KMS-11 (cell line): ENCODE measurements at regions not wholly inside any gene's neighbourhood (a gene's known extent, or its start where the extent isn't known, plus 50 kb on each side); places are given as distances from the start of the nearest gene placed in this dataset.

ENCODE experiments used
- H2AFZ ChIP-seq: fragments of 200-600 bp; sonication (generic); 2 replicates; pipeline ENCODE4 v1.6.1; 2016; ENCODE audit warnings: antibody characterized with exemption, mixed run types, low read depth
- H3K27ac ChIP-seq: fragments of 200-600 bp; sonication (generic); 2 replicates; pipeline ENCODE4 v1.6.1; 2016; ENCODE audit warnings: mild to moderate bottlenecking, mixed run types
- H3K27me3 ChIP-seq: fragments of 200-600 bp; sonication (generic); 2 replicates; pipeline ENCODE4 v1.6.1; 2017; ENCODE audit warnings: mild to moderate bottlenecking, low read depth, mixed run types, moderate library complexity; ENCODE audit not compliant: insufficient read depth
- H3K36me3 ChIP-seq: fragments of 200-600 bp; sonication (generic); 2 replicates; pipeline ENCODE4 v1.6.1; 2017; ENCODE audit warnings: mild to moderate bottlenecking, mixed run types; ENCODE audit not compliant: insufficient read depth
- H3K4me1 ChIP-seq: fragments of 200-600 bp; sonication (generic); 2 replicates; pipeline ENCODE4 v1.6.1; 2016; ENCODE audit warnings: mild to moderate bottlenecking, low read depth, mixed run types; ENCODE audit not compliant: poor library complexity, severe bottlenecking
- H3K4me2 ChIP-seq: fragments of 200-600 bp; sonication (generic); 2 replicates; pipeline ENCODE4 v1.7.0; 2016; ENCODE audit warnings: mild to moderate bottlenecking, mixed run types
- H3K4me3 ChIP-seq: fragments of 200-600 bp; sonication (generic); IDR thresholded peaks from 2 replicates; pipeline ENCODE4 v1.6.1; 2017; ENCODE audit warnings: low read depth, low read length, mixed read lengths; ENCODE audit not compliant: insufficient read depth
- H3K79me2 ChIP-seq: fragments of 200-600 bp; sonication (generic); 2 replicates; pipeline ENCODE4 v1.6.1; 2016; ENCODE audit warnings: low read depth, mixed run types; ENCODE audit not compliant: insufficient read depth
- H3K9ac ChIP-seq: fragments of 200-600 bp; sonication (generic); 2 replicates; pipeline ENCODE4 v1.6.1; 2016; ENCODE audit warnings: mild to moderate bottlenecking, mixed run types
- H4K20me1 ChIP-seq: fragments of 200-600 bp; sonication (generic); 2 replicates; pipeline ENCODE4 v1.6.1; 2016; ENCODE audit warnings: mild to moderate bottlenecking, mixed run types; ENCODE audit not compliant: insufficient read depth
- TF ChIP-seq, protein P1 (sequence below): fragments of 200-600 bp; sonication (generic); conservative IDR thresholded peaks from 2 replicates; pipeline ENCODE4 v1.6.1; 2017; ENCODE audit warnings: low read depth, mild to moderate bottlenecking, antibody characterized with exemption, low read length, moderate library complexity, mixed read lengths

DNA sequence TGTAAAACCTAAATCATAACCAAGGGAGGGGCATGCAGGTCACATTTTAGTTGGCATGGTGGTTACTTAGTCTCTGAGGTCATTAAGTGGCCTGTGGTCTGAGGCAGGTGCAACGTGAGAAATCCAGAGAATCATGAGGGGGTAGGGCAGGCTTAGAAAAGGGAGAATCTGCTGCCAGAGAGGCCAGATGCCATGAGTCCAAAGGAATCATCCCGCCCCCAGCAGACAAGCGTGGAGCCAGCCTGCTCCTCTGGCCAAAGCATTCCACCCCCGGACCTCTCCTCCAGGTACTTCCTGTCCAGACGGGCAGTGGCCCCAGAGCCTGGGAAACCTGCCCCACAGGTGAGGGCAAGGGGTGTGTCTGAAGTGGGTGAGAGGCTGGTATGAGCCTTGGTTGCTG lies 196.4 kb upstream of the ZNF32 start:
- TF ChIP-seq, protein P1, sequence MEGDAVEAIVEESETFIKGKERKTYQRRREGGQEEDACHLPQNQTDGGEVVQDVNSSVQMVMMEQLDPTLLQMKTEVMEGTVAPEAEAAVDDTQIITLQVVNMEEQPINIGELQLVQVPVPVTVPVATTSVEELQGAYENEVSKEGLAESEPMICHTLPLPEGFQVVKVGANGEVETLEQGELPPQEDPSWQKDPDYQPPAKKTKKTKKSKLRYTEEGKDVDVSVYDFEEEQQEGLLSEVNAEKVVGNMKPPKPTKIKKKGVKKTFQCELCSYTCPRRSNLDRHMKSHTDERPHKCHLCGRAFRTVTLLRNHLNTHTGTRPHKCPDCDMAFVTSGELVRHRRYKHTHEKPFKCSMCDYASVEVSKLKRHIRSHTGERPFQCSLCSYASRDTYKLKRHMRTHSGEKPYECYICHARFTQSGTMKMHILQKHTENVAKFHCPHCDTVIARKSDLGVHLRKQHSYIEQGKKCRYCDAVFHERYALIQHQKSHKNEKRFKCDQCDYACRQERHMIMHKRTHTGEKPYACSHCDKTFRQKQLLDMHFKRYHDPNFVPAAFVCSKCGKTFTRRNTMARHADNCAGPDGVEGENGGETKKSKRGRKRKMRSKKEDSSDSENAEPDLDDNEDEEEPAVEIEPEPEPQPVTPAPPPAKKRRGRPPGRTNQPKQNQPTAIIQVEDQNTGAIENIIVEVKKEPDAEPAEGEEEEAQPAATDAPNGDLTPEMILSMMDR: no peak

DNA sequence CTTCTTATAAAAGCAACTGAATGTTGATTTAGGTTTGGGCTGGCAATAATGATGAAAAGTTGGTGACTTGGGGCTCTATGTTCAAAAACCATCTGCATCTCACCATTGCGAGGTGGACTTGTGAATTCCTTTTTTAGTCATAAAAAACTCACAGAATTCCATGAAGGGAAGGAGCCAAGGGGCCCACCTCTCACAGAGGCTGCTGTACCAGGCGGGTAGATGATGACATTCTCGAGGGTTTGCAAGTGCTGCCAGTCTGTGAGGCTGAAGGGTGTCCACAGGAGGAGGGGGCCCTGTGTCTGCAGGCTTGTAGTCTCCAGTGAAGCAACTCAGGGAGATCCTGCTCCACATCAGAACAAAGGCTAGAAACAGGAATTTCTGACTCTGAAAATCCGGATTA lies 195.5 kb upstream of the ZNF32 start:
- Histone ChIP-seq H3K4me3 (no peak overlapping the region), H3K9ac (no peak overlapping the region), H3K79me2 (no peaks in the 10 kb centered on the region), H3K4me1 (no peaks in the 10 kb centered on the region), H3K27me3 (no peaks in the 10 kb centered on the region), H4K20me1 (no peaks in the 10 kb centered on the region), H3K27ac (no peak overlapping the region), H3K4me2 (no peak overlapping the region), H2AFZ (no peak overlapping the region), H3K36me3 (no peaks in the 10 kb centered on the region)
- TF ChIP-seq, protein P1: no peak

More for the DNA sequence above, 196.4 kb upstream of the ZNF32 start:
- no peaks in the 10 kb centered on the region for H3K27me3 ChIP-seq
- no peak overlapping the region for H3K27ac ChIP-seq
- H3K4me3 ChIP-seq: no peak overlapping the region
- H2AFZ ChIP-seq: no peak overlapping the region
- no peaks in the 10 kb centered on the region for H3K4me1 ChIP-seq
- no peaks in the 10 kb centered on the region for H4K20me1 ChIP-seq
- H3K36me3 ChIP-seq: no peaks in the 10 kb centered on the region
- H3K9ac ChIP-seq: no peak overlapping the region
- no peak overlapping the region for H3K4me2 ChIP-seq
- H3K79me2 ChIP-seq: no peaks in the 10 kb centered on the region

DNA sequence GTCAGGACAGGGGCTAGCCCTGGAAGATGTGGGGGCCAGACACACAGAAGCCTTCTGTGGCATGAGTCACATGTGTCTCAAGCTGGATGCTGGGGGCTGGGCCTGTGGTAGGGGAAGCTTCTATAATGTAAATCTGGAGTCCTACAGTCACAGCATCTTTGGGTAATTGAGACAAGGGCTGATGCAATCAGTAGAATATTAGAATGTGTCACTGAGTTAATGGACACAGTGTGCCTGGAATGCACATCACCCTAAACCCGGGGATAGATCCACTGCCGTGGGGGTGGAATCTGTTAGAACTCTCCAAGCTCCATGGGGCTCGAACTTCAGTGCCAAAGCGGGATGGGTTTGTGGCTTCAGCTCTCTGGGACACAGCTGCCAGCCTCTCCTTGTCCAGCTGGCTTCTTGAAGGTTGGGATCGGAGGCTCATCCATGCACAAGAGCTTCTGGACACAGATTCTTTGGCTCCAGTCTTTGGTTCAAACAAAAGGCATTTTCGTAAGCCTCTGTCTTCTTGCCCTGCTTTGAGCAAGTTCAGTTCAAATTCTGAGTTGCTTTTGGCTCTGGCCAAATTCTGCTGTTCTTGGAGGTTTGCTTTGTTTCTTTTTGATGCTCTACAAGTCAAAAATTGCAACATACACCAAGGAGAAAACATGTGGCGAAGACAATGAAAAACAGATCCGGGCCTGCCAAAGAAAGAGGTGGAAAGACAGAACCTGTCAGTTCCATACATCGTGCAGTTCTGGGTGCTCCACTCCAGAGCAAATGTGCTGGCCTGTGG lies 194.8 kb upstream of the ZNF32 start:
- Histone ChIP-seq H2AFZ (no peak overlapping the region), H3K4me2 (no peak overlapping the region), H3K4me3 (no peak overlapping the region), H3K9ac (no peak overlapping the region), H3K27ac (no peak overlapping the region), H3K36me3 (no peaks in the 10 kb centered on the region), H4K20me1 (no peaks in the 10 kb centered on the region), H3K4me1 (no peaks in the 10 kb centered on the region), H3K27me3 (no peaks in the 10 kb centered on the region), H3K79me2 (no peaks in the 10 kb centered on the region)
- TF ChIP-seq, protein P1: no peak

DNA sequence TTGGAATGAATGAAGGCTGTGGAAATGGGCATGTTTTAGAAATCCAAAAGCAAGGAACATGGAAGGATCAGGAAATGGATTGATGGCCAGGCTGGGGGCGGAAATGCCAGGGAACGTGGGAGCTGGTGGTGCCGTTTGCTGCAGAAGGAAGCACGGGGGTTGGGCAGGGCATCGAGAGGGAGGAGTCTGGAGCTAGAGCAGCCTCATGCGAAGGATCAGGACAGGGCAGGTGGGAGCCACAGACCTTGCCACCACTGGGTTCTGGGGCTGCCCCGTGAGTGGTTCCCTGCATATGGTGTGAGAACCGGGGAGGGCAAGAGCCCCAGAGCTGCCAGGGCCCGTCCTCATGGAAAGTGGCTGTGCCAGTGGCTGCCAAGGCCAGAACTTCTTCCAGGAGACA lies 193.8 kb upstream of the ZNF32 start:
- H3K79me2 ChIP-seq: no peaks in the 10 kb centered on the region
- H3K27ac ChIP-seq: no peak overlapping the region
- no peak overlapping the region for H2AFZ ChIP-seq
- H3K9ac ChIP-seq: no peak overlapping the region
- H3K4me3 ChIP-seq: no peak overlapping the region
- no peaks in the 10 kb centered on the region for H3K27me3 ChIP-seq
- TF ChIP-seq, protein P1: no peak
- H3K4me2 ChIP-seq: no peak overlapping the region
- no peaks in the 10 kb centered on the region for H4K20me1 ChIP-seq
- no peaks in the 10 kb centered on the region for H3K36me3 ChIP-seq
- H3K4me1 ChIP-seq: no peaks in the 10 kb centered on the region
